ENCODE measurements at regions not wholly inside any gene's neighbourhood (a gene's known extent, or its start where the extent isn't known, plus 50 kb on each side); places are given as distances from the start of the nearest gene placed in this dataset.
"Not testable (repeated sequence)": the region's sequence is repeated elsewhere in the genome, so short reads cannot be mapped to it uniquely, and the experiment has no call there.

DNA sequence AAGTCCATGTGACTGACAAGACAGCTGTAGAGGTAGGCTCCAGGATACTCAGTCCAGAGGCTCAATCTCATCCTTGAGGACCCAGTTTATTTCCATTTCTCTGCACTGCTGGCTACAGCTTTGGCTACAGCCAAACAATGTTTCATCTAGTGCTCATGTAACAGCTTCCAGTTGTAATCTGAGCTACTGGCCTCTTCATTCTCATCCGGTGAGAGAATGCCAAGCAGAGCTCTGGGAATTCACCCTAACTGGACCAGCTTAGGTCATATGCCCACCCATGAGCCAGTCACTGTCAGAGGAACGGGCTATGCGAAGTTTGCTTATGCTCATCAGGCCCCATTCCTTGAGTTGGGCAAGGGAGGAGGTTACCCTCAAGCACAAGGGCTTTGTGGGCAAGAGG lies 192.9 kb downstream of the EVX1 start:
- DNase-seq (no peak), ATAC-seq (no peak)
- no peaks in the 10 kb centered on the region for H3K36me3 Mint-ChIP-seq
- H3K27ac Mint-ChIP-seq, result no peak overlapping the region
- no peaks in the 10 kb centered on the region for H3K9me3 Mint-ChIP-seq (ENCODE audit: low read depth)
- CTCF ChIA-PET, result no interaction called here
- peaks cover 33% of the 10 kb centered on the region for H3K27me3 Mint-ChIP-seq
- H3K4me1 Mint-ChIP-seq, result no peaks in the 10 kb centered on the region
- no peak overlapping the region for H3K4me3 Mint-ChIP-seq

DNA sequence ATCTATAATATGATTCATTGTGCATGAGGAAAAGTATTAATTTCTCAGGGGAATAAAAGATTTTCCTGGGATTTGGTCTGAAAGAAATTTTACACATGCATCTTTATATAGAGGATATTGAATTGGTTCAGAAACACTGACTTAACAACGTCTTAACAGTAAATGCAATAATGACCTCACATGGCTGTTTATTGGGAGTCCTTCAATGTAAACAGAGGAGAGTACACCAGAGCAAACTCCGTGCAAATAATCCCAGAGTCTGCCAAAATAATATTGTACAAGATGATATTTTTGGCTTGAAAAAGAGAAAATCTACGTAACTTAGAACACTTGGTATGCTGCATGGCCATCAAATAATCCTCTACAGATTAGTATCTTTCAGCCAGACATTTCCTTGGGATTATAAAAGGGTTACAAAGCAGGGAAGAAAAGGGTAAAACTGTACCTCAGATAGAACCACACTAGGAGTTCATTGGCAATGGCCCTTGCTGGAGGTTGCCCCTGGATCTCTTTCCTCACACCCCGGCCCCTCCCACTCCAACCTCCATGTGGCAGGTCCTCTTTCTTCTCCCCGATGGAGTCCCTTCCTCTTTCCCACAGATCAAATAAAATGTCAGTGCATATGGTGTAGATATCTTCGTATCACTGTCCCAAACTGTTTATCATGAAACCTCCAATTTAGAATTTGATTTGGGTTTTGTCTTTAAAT lies 196.4 kb downstream of the EVX1 start:
- CTCF ChIA-PET, result no interaction called here
- H3K4me1 Mint-ChIP-seq, result no peaks in the 10 kb centered on the region
- no peak overlapping the region for H3K4me3 Mint-ChIP-seq
- H3K36me3 Mint-ChIP-seq, result no peaks in the 10 kb centered on the region
- DNase-seq (no peak), ATAC-seq (no peak)
- H3K27ac Mint-ChIP-seq, result no peak overlapping the region
- H3K27me3 Mint-ChIP-seq, result peaks cover 30% of the 10 kb centered on the region
- no peaks in the 10 kb centered on the region for H3K9me3 Mint-ChIP-seq (ENCODE audit: low read depth)

DNA sequence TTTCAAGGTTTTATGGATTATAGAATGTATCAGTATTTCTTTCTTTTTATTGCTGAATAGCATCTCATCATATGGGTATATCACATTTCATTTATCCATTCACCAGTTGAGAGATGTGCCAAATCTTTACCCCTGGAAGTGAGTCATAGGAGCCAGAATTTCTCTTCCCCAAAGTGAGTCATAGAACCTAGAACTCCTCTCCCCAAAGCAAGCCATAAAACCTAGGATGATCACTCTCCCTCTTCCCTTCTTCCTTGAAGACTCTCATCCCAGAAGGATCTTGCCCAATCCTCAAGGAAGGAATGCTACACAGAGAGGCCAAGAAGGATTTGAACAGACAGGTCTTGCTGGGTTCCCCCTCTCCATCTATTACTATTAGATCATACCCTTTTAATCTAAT lies 199.9 kb downstream of the EVX1 start:
- Mint-ChIP-seq H3K27ac (no peak overlapping the region), H3K36me3 (no peaks in the 10 kb centered on the region), H3K27me3 (peaks cover 31% of the 10 kb centered on the region), H3K9me3 (ENCODE audit: low read depth) (no peaks in the 10 kb centered on the region), H3K4me3 (no peak overlapping the region), H3K4me1 (no peaks in the 10 kb centered on the region)
- ATAC-seq (no peak), DNase-seq (no peak)
- CTCF ChIA-PET, result no interaction called here

DNA sequence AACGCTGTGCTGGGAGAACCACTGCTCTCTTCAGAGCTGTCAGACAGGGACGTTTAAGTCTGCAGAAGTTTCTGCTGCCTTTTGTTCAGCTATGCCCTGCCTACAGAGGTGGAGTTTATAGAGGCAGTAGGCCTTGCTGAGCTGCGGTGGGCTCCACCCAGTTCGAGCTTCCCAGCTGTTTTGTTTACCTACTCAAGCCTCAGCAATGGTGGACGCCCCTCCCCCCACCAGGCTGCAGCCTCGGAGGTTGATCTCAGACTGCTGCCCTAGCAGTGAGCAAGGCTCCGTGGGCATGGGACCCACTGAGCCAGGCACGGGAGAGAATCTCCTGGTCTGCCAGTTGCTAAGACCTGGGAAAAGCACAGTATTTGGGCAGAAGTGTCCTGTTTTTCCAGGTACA lies 206.4 kb downstream of the EVX1 start:
- ATAC-seq; H3K9me3 Mint-ChIP-seq (ENCODE audit: low read depth); H3K4me1 Mint-ChIP-seq; CTCF ChIA-PET; DNase-seq; H3K27ac Mint-ChIP-seq; H3K4me3 Mint-ChIP-seq; H3K36me3 Mint-ChIP-seq: not testable (repeated sequence)
- peaks cover 17% of the 10 kb centered on the region for H3K27me3 Mint-ChIP-seq

DNA sequence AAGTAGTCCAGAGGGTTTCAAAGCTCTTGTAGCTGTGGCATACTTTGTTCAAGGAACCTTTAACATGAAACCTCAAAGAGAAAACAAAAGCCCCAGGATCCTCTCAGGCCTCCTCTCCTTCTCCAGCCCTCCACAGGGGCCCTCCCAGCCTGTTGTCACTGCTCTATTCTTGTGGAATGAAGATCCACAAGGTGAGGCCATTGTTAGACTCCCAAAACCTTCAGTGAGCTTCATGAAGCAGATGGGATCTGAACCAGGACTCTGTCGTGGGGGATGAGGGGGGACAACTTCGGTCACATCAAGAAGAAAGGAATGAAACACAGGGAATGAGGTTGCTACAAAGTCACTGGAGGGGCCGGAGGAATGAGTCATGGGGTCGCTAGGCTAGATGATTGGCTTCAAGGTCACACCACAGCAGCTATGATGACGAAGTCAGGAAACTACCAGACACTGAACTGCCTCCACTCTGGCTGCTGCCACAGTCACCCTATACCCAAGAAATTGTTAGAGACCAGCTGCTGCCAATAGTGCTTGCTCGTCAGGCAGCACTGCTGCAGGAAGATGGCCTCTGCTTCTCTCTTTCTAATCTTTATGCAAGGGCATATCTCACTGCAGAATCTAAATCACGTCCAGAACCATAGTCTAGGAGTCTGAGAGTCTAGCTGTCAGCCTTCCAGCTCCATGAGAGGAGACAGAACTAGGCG lies 208.8 kb downstream of the HIBADH start:
- DNase-seq (no peak), ATAC-seq (no peak)
- Mint-ChIP-seq H3K4me3 (no peak overlapping the region), H3K27me3 (peaks cover 4% of the 10 kb centered on the region), H3K9me3 (ENCODE audit: low read depth) (no peaks in the 10 kb centered on the region), H3K4me1 (no peaks in the 10 kb centered on the region), H3K27ac (no peak overlapping the region), H3K36me3 (no peaks in the 10 kb centered on the region)
- CTCF ChIA-PET, result no interaction called here

DNA sequence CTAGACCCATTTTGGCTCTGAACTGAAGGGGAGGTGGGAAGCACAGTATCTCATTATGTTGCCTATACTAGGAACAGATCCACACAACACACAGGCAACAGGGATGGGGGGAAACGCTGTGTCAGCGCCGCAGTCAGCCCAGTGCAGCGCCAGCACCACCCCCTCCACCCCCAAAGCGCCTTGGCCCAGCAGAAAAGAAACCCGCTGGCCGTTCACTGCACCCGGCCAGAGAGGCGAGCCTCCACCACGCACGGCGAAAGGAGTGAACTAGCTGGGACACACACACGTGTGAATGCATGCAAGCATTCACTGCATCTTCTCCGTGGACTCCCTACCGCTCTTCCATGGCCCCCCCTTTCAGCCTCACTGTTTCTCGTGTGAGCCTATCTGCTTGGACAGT lies 205.6 kb downstream of the HIBADH start:
- CTCF ChIA-PET; H3K36me3 Mint-ChIP-seq; DNase-seq; H3K4me3 Mint-ChIP-seq; H3K27ac Mint-ChIP-seq; H3K4me1 Mint-ChIP-seq; ATAC-seq; H3K9me3 Mint-ChIP-seq (ENCODE audit: low read depth): not testable (repeated sequence)
- peaks cover 11% of the 10 kb centered on the region for H3K27me3 Mint-ChIP-seq

DNA sequence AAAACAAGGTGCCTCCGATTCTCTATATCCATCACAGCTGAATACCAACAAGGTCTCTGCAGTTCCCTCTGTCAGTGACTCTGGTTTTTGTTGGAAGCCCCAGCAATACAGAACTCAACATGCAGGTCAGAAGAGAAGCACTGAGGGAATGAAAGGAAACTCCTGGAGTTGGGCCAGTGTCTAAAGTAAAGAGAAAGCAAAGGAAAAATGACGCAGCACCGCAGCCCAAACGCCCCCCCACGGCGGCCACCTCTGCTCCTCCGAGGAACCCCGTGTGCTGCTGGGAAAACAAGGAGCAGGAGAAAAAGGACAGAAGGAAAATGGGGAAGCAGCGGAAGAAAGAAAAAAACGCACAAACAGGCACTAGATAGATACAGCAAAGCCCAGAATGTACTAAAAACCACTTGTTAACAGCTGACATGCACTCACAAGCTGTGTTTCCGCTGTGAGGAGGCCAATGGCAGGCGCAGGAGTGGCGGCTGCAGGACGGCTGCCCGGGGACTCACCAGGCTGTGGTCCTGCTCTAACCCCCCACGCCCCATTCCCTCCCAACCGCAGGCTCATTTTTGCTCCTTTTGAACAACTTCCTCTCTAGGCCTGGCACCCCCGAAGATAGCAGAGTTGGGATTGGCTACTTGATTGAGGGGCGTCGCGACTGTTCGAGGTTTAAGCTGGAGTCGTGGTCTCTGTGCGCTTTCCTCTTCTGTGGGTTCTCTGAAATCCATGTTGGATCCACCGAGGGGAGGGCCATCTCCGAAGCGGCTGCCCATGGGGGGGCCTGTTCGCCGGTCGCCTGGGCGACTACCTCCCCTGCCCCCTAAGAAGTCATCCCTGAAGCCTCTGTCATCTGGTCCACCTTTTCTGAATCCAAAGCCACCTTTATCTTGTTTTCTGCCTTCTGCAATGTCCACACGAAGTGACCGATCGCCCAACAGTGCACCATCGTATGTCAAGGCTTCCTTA lies 204.8 kb downstream of the HIBADH start:
- H3K4me1 Mint-ChIP-seq; H3K9me3 Mint-ChIP-seq (ENCODE audit: low read depth); ATAC-seq; H3K27ac Mint-ChIP-seq; CTCF ChIA-PET; H3K36me3 Mint-ChIP-seq; DNase-seq; H3K4me3 Mint-ChIP-seq: not testable (repeated sequence)
- H3K27me3 Mint-ChIP-seq, result peaks cover 13% of the 10 kb centered on the region

DNA sequence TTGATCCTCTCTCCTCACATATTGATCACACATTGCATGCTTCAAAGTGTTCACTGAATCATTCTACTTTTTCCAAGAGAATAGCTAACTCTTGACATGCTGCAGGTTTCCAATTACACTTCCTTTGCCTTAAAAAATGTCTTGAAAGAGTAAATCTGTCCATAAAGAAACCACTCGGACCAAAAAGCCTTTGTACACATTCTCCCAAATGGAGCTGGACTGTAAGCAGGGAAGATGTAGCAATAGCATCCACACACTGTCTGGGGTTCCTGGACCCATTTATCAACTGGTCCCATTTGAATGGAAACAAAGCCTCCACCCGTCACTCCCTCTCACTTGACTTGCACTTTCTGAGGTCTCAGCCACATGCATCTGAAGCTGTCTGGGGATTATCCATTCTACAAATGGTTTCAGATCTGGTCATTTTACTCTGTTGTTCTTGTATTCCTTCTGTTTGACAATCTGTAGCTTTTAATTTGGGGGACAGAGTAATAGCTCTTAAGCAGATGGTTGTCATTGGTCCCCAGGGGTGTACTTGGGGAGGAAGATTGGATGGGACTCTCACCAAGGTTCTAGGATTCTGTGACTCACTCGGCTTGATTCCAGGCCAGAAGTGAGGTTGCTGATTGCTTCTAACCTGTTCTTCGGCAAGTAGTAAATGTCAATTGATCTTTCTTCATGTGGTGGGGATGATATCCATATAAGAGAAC lies 203.5 kb downstream of the HIBADH start:
- DNase-seq, result no peak
- Mint-ChIP-seq H3K4me1 (no peaks in the 10 kb centered on the region), H3K27me3 (peaks cover 19% of the 10 kb centered on the region), H3K4me3 (no peak overlapping the region), H3K36me3 (no peaks in the 10 kb centered on the region), H3K9me3 (ENCODE audit: low read depth) (no peaks in the 10 kb centered on the region), H3K27ac (no peak overlapping the region)
- ATAC-seq, result no peak
- CTCF ChIA-PET, result no interaction called here

DNA sequence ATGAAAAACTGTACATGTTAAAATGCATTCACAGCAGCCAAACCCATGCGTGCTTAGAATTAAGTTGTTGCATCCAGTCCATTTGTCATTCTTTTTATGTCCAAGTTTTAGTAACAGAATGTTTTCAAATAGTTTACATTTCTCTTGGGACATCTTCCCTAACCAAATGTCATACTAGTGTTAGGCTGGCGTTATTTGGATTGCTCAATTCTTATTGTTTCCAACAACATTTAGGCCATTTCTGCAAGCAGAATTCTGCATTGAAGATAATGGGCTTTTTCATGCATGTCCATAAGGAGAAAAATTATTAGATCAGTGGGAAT lies 203.0 kb downstream of the HIBADH start:
- no peak for ATAC-seq
- no peaks in the 10 kb centered on the region for H3K9me3 Mint-ChIP-seq (ENCODE audit: low read depth)
- CTCF ChIA-PET, result no interaction called here
- H3K27me3 Mint-ChIP-seq, result peaks cover 20% of the 10 kb centered on the region
- DNase-seq, result no peak
- no peak overlapping the region for H3K4me3 Mint-ChIP-seq
- H3K27ac Mint-ChIP-seq, result no peak overlapping the region
- no peaks in the 10 kb centered on the region for H3K36me3 Mint-ChIP-seq
- H3K4me1 Mint-ChIP-seq, result no peaks in the 10 kb centered on the region

DNA sequence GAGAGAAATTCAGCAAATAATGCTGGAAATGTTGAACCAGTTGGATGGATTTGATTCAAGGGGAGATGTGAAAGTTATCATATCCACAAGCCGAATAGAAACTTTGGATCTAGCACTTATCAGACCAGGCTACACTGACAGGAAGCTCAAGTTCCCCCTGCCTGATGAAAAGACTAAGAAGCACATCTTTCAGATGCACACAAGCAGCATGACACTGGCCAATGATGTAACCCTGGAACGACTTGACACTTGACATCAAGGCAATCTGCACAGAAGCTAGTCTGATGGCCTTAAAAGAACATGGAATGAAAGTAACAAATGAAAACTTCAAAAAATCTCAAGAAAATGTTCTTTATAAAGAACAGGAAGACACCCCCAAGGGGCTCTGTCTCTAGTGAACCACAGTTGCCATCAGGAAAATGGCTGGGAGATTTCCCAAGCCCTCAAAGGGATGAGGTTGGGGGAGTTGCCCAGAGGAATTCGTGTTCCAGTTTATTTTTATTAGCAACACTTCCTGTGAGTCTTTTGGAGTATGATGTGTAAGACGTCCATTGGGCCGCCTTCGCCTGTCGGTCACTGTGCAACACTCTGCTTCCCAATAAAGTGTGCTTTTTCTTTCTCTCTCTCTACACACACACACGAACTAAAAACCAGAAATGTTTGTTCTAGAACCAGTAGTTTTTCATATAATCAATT lies 200.0 kb downstream of the HIBADH start:
- H3K27me3 Mint-ChIP-seq, result peaks cover 22% of the 10 kb centered on the region
- no peak for DNase-seq
- H3K27ac Mint-ChIP-seq, result no peak overlapping the region
- no peaks in the 10 kb centered on the region for H3K9me3 Mint-ChIP-seq (ENCODE audit: low read depth)
- no peaks in the 10 kb centered on the region for H3K36me3 Mint-ChIP-seq
- H3K4me3 Mint-ChIP-seq, result no peak overlapping the region
- H3K4me1 Mint-ChIP-seq, result no peaks in the 10 kb centered on the region
- CTCF ChIA-PET, result no interaction called here
- no peak for ATAC-seq

DNA sequence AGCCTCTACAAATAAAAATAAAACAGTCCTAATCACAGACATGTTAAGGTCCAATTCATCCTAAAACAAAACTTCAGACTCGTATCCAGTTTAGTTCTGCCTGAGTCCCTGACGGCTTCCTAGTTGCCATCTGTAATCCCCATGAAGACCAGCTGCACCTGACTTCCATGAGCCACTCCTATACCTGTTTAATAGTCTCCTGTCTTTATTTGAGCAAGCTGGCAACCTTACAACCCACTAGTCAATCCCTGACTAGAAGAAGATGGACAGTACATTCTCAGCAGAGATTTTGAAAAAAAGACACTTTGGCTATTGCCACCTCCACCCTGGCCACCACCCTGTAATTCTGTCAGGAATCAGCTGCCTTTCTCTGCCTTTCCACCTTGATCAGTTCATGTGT lies 197.7 kb downstream of the HIBADH start:
- H3K9me3 Mint-ChIP-seq (ENCODE audit: low read depth), result no peaks in the 10 kb centered on the region
- DNase-seq, result no peak
- H3K4me3 Mint-ChIP-seq, result no peak overlapping the region
- H3K4me1 Mint-ChIP-seq, result no peaks in the 10 kb centered on the region
- no peak for ATAC-seq
- H3K27me3 Mint-ChIP-seq, result peaks cover 18% of the 10 kb centered on the region
- H3K27ac Mint-ChIP-seq, result no peak overlapping the region
- CTCF ChIA-PET, result no interaction called here
- no peaks in the 10 kb centered on the region for H3K36me3 Mint-ChIP-seq

DNA sequence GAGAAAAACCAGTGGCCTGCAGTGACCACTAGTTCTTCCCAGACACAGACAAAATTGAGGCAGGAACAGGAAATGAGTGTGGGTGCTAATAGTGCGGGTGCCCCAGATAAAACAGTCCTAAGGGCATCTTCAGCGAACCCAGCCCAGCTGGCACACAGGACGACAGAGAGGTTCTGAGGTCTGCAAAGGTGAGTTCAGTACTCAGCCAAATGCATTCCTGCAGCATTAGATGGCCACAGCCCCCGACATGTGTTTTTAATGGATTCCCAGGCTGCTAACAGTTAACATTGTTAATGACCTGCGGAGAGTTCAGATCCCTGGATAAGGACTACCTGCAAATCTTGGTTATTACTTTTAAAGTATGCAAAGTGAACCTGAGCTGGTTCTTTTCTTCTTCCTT lies 196.0 kb downstream of the HIBADH start:
- Mint-ChIP-seq H3K27ac (no peak overlapping the region), H3K36me3 (no peaks in the 10 kb centered on the region), H3K4me3 (no peak overlapping the region), H3K27me3 (peaks cover 16% of the 10 kb centered on the region), H3K9me3 (ENCODE audit: low read depth) (no peaks in the 10 kb centered on the region), H3K4me1 (no peaks in the 10 kb centered on the region)
- ATAC-seq (no peak), DNase-seq (no peak)
- CTCF ChIA-PET, result no interaction called here

DNA sequence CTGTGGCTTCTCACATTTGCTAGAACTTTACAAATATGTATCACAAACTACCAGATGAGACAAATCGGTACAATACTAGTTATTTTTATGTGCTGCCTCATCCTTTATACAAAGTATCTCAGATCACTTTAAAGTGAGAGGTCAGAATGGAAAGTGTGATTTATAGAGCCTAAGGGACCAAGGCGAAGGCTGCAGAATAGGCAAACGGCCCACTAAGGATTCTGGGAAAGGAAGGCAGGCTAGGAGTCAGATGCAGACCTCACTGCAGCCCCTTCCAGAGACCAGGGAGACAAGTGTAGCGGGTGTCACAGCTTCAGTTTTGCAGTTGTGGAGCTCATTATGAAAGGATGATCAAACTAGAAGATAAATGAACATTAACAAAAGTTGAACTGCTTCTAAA lies 190.6 kb downstream of the HIBADH start:
- H3K36me3 Mint-ChIP-seq, result no peaks in the 10 kb centered on the region
- H3K4me3 Mint-ChIP-seq, result no peak overlapping the region
- no peak overlapping the region for H3K27ac Mint-ChIP-seq
- DNase-seq (no peak), ATAC-seq (no peak)
- CTCF ChIA-PET, result no interaction called here
- H3K27me3 Mint-ChIP-seq, result peaks cover 8% of the 10 kb centered on the region
- H3K4me1 Mint-ChIP-seq, result no peaks in the 10 kb centered on the region
- no peaks in the 10 kb centered on the region for H3K9me3 Mint-ChIP-seq (ENCODE audit: low read depth)
